ENCODE measurements at regions not wholly inside any gene's neighbourhood (a gene's known extent, or its start where the extent isn't known, plus 50 kb on each side); places are given as distances from the start of the nearest gene placed in this dataset.
"Not testable (repeated sequence)": the region's sequence is repeated elsewhere in the genome, so short reads cannot be mapped to it uniquely, and the experiment has no call there.

- H3K36me3 ChIP-seq (replicated peaks; ENCODE audit: control insufficient read depth, insufficient read depth, low read length); H3K4me3 ChIP-seq (ENCODE audit: insufficient read depth, low read depth, low read length); DNase-seq; H3K27me3 ChIP-seq (ENCODE audit: control insufficient read depth, insufficient read depth, low read length): not testable (repeated sequence)
Observed at GRCh38 chr17:20670506-20670905, 91.0 kb downstream of the CDRT15L2 start.

DNA sequence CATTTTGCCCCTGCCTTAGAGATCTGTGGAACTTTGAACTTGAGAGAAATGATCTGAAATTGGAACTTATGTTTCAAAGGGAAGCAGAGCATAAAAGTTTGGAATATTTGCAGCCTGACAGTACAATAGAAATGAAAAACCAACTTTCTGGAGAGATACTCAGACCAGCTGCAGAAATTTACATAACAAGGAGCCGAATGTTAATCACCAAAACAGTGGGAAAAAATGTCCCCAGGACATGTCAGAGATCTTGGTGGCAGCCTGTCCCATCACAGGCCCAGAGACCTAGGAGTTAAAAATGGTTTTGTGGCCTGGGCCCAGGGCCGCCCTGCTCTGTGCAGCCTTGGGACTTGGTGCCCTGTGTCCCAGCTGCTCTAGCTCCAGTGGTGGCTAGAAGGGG is 94.8 kb downstream of the CDRT15L2 start:
- not testable (repeated sequence) for H3K4me3 ChIP-seq (ENCODE audit: insufficient read depth, low read depth, low read length); H3K36me3 ChIP-seq (replicated peaks; ENCODE audit: control insufficient read depth, insufficient read depth, low read length); H3K27me3 ChIP-seq (ENCODE audit: control insufficient read depth, insufficient read depth, low read length); DNase-seq

DNA sequence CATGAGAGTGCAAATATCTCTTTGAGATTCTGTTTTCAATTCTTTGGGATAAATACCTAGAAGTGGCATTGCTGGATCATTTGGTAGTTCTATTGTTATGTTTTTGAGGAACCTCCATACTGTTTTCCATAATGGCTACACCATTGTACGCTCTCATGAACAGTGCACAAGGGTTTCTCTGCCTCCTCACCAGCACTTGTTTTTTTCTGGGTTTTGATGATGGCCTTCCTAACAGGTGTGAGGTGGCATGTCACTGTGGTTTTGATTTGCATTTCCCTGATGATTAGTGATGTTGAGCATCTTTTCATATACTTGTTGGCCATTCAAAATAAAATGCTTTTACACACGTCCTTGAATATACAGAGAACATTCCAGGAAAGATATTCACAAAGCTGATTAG is 96.2 kb downstream of the CDRT15L2 start:
- DNase-seq; H3K4me3 ChIP-seq (ENCODE audit: insufficient read depth, low read depth, low read length); H3K27me3 ChIP-seq (ENCODE audit: control insufficient read depth, insufficient read depth, low read length): not testable (repeated sequence)

GRCh38 chr17:20676656-20677055 is 97.1 kb downstream of the CDRT15L2 start:
- not testable (repeated sequence) for H3K27me3 ChIP-seq (ENCODE audit: control insufficient read depth, insufficient read depth, low read length); H3K4me3 ChIP-seq (ENCODE audit: insufficient read depth, low read depth, low read length); DNase-seq; H3K36me3 ChIP-seq (replicated peaks; ENCODE audit: control insufficient read depth, insufficient read depth, low read length)

More for the DNA sequence above, 96.2 kb downstream of the CDRT15L2 start:
- H3K36me3 ChIP-seq (replicated peaks; ENCODE audit: control insufficient read depth, insufficient read depth, low read length): not testable (repeated sequence)

- not testable (repeated sequence) for H3K36me3 ChIP-seq (replicated peaks; ENCODE audit: control insufficient read depth, insufficient read depth, low read length); H3K27me3 ChIP-seq (ENCODE audit: control insufficient read depth, insufficient read depth, low read length); H3K4me3 ChIP-seq (ENCODE audit: insufficient read depth, low read depth, low read length); DNase-seq
Observed at GRCh38 chr17:20677469-20677868, 97.9 kb downstream of the CDRT15L2 start.

GRCh38 chr17:20678424-20678823 is 98.9 kb downstream of the CDRT15L2 start:
- H3K27me3 ChIP-seq (ENCODE audit: control insufficient read depth, insufficient read depth, low read length); DNase-seq; H3K4me3 ChIP-seq (ENCODE audit: insufficient read depth, low read depth, low read length); H3K36me3 ChIP-seq (replicated peaks; ENCODE audit: control insufficient read depth, insufficient read depth, low read length): not testable (repeated sequence)

DNA sequence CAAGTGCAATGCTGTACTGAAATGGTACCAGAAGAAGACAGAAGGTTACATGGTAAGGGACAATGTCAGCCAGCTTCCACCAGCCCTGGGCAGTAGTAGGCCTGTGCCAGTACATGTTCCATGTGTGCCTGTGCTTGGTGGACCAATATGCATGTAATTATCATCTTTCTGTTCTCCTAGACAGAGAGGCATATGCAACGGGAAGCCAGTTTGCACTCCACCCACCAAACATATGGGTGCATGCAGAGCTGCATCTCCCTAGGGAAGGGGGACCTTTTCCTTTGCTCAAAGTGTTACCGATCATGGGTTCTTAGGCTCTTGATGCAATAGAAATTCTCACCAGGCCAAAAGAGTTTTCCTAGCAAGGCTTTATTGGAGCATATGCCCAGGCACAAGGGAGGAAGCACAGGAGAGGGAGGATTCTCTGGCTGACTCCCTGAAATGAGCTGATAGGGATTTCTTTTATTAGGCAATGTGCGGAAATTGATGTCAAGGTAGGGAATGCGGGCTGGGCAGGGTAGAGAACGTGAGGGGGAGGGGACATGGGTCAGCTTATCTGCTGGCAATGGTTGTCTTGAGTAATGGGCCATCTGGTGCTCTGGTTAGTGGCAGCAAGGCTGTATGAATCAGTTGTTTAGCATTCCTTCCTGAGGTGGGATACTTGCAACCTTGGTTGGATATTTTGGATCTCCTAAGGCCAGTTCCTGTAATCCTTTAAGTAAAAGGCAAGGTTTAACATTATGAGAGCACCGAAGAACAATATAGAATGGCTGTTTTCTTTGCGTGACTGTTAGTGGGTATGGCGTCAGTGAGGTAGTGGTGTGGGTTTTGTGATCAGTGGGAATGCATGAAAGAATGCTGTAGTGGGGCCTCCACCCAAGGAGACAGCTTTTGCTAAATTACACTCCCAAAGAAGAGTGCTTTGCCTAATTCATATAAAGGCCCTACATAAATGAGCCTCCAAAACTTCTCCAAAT is 102.5 kb downstream of the CDRT15L2 start:
- H3K36me3 ChIP-seq (replicated peaks; ENCODE audit: control insufficient read depth, insufficient read depth, low read length); H3K27me3 ChIP-seq (ENCODE audit: control insufficient read depth, insufficient read depth, low read length); DNase-seq; H3K4me3 ChIP-seq (ENCODE audit: insufficient read depth, low read depth, low read length): not testable (repeated sequence)

- not testable (repeated sequence) for H3K36me3 ChIP-seq (replicated peaks; ENCODE audit: control insufficient read depth, insufficient read depth, low read length); DNase-seq; H3K27me3 ChIP-seq (ENCODE audit: control insufficient read depth, insufficient read depth, low read length); H3K4me3 ChIP-seq (ENCODE audit: insufficient read depth, low read depth, low read length)
Observed at GRCh38 chr17:20683651-20684229, 104.2 kb downstream of the CDRT15L2 start.

DNA sequence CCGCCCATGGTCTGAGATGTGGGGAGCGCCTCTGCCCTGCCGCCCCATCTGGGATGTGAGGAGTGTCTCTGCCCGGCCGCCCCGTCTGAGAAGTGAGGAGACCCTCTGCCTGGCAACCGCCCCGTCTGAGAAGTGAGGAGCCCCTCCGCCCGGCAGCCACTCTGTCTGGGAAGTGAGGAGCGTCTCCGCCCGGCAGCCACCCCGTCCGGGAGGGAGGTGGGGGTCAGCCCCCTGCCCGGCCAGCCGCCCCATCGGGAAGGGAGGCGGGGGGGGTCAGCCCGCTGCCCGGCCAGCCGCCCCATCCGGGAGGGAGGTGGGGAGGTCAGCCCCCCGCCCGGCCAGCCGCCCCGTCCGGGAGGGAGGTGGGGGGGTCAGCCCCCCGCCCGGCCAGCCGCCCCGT is 105.5 kb downstream of the CDRT15L2 start:
- not testable (repeated sequence) for H3K36me3 ChIP-seq (replicated peaks; ENCODE audit: control insufficient read depth, insufficient read depth, low read length); DNase-seq; H3K27me3 ChIP-seq (ENCODE audit: control insufficient read depth, insufficient read depth, low read length); H3K4me3 ChIP-seq (ENCODE audit: insufficient read depth, low read depth, low read length)

DNA sequence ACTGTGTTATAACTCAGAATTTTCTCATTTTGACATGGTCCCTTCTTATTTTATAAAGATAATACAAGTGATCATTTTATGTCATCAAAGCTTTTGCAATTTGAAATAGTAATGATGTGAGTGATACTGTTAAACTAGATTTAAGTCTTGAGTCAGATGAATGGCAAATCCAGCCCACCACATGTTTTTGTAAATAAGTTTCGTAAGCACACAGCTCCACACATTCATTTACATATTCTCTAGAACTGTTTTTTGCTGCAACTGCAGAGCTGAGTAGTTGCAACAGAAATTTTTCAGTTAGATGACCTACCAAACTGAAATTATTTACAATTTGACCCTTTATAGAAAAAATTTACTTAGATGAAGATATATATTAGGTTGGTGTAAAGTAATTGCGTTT is 108.1 kb downstream of the CDRT15L2 start:
- DNase-seq; H3K27me3 ChIP-seq (ENCODE audit: control insufficient read depth, insufficient read depth, low read length); H3K4me3 ChIP-seq (ENCODE audit: insufficient read depth, low read depth, low read length); H3K36me3 ChIP-seq (replicated peaks; ENCODE audit: control insufficient read depth, insufficient read depth, low read length): not testable (repeated sequence)

GRCh38 chr17:20689170-20689749 is 109.7 kb downstream of the CDRT15L2 start:
- not testable (repeated sequence) for H3K27me3 ChIP-seq (ENCODE audit: control insufficient read depth, insufficient read depth, low read length); DNase-seq; H3K4me3 ChIP-seq (ENCODE audit: insufficient read depth, low read depth, low read length); H3K36me3 ChIP-seq (replicated peaks; ENCODE audit: control insufficient read depth, insufficient read depth, low read length)

DNA sequence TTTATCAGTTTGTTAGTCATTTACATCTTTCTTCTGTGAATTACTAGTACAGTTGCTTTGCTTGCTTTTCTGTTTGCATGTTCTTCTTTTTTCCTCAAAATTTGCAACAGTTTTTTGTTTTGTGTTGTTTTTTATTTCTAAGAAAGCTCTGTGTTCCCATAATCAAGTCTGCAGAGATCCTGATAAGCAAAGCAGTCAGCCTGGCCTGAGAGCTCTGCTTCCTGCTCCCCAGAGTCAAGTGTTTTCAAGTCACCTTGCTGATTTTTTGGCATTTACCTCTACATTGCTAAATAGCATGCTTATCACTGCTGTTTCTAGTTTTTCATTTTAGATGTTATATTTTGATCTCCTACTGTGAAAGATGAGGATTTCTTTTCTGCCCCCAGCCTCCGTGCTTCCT is 113.2 kb downstream of the CDRT15L2 start:
- H3K4me3 ChIP-seq (ENCODE audit: insufficient read depth, low read depth, low read length); DNase-seq; H3K36me3 ChIP-seq (replicated peaks; ENCODE audit: control insufficient read depth, insufficient read depth, low read length); H3K27me3 ChIP-seq (ENCODE audit: control insufficient read depth, insufficient read depth, low read length): not testable (repeated sequence)

GRCh38 chr17:20695871-20696270 is 116.3 kb downstream of the CDRT15L2 start:
- not testable (repeated sequence) for H3K36me3 ChIP-seq (replicated peaks; ENCODE audit: control insufficient read depth, insufficient read depth, low read length); H3K27me3 ChIP-seq (ENCODE audit: control insufficient read depth, insufficient read depth, low read length); DNase-seq; H3K4me3 ChIP-seq (ENCODE audit: insufficient read depth, low read depth, low read length)

GRCh38 chr17:20698463-20699206 is 119.1 kb downstream of the CDRT15L2 start:
- not testable (repeated sequence) for H3K36me3 ChIP-seq (replicated peaks; ENCODE audit: control insufficient read depth, insufficient read depth, low read length); DNase-seq; H3K4me3 ChIP-seq (ENCODE audit: insufficient read depth, low read depth, low read length); H3K27me3 ChIP-seq (ENCODE audit: control insufficient read depth, insufficient read depth, low read length)
